GM19240 (cell line): ENCODE measurements at regions not wholly inside any gene's neighbourhood (a gene's known extent, or its start where the extent isn't known, plus 50 kb on each side); places are given as distances from the start of the nearest gene placed in this dataset.
"Not testable (repeated sequence)": the region's sequence is repeated elsewhere in the genome, so short reads cannot be mapped to it uniquely, and the experiment has no call there.

Experiments
- DNase-seq: peaks from one replicate; pipeline ENCODE4 v3.0.0; 2011; ENCODE audit warnings: low spot score; ENCODE audit not compliant: insufficient read length

- no peak for DNase-seq
These were observed 245.0 kb upstream of the SFRP2 start for GRCh38 chr4:154033921-154034320.

GRCh38 chr4:154032914-154033313 lies 244.0 kb upstream of the SFRP2 start:
- DNase-seq: no peak

GRCh38 chr4:154030746-154031145 lies 241.9 kb upstream of the SFRP2 start:
- no peak for DNase-seq

- no peak for DNase-seq
These were observed 241.3 kb upstream of the SFRP2 start for GRCh38 chr4:154030152-154030551.

- DNase-seq: no peak
These were observed 240.3 kb upstream of the SFRP2 start for GRCh38 chr4:154029171-154029570.

GRCh38 chr4:154025110-154025509 lies 236.2 kb upstream of the SFRP2 start:
- no peak for DNase-seq

GRCh38 chr4:154024097-154024694 lies 235.3 kb upstream of the SFRP2 start:
- no peak for DNase-seq

- not testable (repeated sequence) for DNase-seq
These were observed 234.8 kb upstream of the SFRP2 start for GRCh38 chr4:154023671-154024070.

GRCh38 chr4:154019811-154020210 lies 230.9 kb upstream of the SFRP2 start:
- no peak for DNase-seq

- DNase-seq: no peak
These were observed 229.8 kb upstream of the SFRP2 start for GRCh38 chr4:154018659-154019058.

GRCh38 chr4:154015578-154015977 lies 226.7 kb upstream of the SFRP2 start:
- DNase-seq: no peak

- DNase-seq: no peak
These were observed 225.8 kb upstream of the SFRP2 start for GRCh38 chr4:154014407-154015321.

GRCh38 chr4:154013576-154013975 lies 224.7 kb upstream of the SFRP2 start:
- DNase-seq: no peak

- DNase-seq: no peak
These were observed 221.5 kb upstream of the SFRP2 start for GRCh38 chr4:154010371-154010770.

- DNase-seq: no peak
These were observed 220.9 kb upstream of the SFRP2 start for GRCh38 chr4:154009788-154010187.

- no peak for DNase-seq
These were observed 220.3 kb upstream of the SFRP2 start for GRCh38 chr4:154009191-154009590.

GRCh38 chr4:154005171-154005520 lies 216.3 kb upstream of the SFRP2 start:
- DNase-seq: no peak

GRCh38 chr4:154004507-154005170 lies 215.8 kb upstream of the SFRP2 start:
- no peak for DNase-seq

GRCh38 chr4:154004016-154004415 lies 215.1 kb upstream of the SFRP2 start:
- DNase-seq: no peak

- no peak for DNase-seq
These were observed 214.5 kb upstream of the SFRP2 start for GRCh38 chr4:154003378-154003777.

- no peak for DNase-seq
These were observed 212.3 kb upstream of the SFRP2 start for GRCh38 chr4:154001193-154001592.

GRCh38 chr4:153997516-153997915 lies 208.6 kb upstream of the SFRP2 start:
- no peak for DNase-seq
